ENCODE measurements at regions not wholly inside any gene's neighbourhood (a gene's known extent, or its start where the extent isn't known, plus 50 kb on each side); places are given as distances from the start of the nearest gene placed in this dataset.

DNA sequence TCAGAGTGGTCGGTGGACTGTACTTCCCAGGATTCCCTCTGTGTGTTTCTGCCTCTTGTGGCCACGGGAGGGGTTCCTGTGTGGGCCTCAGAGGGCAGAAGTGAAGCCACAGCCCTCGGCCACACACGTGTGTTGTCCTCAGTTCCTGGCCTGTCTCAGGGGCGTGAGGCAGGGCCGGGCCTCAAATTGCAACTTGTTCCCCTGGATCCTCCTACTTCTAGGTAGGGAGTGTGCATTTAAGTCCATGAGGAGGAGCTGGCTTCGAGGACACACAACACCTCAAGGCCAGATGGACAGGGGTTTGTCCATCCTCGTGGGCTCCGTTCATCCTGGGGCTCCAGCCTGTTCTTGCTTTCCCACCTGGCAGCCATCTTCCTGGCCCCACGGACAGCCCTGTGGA is 573.0 kb downstream of the TBC1D22A start (continued):
- TF ChIP-seq, protein P1, sequence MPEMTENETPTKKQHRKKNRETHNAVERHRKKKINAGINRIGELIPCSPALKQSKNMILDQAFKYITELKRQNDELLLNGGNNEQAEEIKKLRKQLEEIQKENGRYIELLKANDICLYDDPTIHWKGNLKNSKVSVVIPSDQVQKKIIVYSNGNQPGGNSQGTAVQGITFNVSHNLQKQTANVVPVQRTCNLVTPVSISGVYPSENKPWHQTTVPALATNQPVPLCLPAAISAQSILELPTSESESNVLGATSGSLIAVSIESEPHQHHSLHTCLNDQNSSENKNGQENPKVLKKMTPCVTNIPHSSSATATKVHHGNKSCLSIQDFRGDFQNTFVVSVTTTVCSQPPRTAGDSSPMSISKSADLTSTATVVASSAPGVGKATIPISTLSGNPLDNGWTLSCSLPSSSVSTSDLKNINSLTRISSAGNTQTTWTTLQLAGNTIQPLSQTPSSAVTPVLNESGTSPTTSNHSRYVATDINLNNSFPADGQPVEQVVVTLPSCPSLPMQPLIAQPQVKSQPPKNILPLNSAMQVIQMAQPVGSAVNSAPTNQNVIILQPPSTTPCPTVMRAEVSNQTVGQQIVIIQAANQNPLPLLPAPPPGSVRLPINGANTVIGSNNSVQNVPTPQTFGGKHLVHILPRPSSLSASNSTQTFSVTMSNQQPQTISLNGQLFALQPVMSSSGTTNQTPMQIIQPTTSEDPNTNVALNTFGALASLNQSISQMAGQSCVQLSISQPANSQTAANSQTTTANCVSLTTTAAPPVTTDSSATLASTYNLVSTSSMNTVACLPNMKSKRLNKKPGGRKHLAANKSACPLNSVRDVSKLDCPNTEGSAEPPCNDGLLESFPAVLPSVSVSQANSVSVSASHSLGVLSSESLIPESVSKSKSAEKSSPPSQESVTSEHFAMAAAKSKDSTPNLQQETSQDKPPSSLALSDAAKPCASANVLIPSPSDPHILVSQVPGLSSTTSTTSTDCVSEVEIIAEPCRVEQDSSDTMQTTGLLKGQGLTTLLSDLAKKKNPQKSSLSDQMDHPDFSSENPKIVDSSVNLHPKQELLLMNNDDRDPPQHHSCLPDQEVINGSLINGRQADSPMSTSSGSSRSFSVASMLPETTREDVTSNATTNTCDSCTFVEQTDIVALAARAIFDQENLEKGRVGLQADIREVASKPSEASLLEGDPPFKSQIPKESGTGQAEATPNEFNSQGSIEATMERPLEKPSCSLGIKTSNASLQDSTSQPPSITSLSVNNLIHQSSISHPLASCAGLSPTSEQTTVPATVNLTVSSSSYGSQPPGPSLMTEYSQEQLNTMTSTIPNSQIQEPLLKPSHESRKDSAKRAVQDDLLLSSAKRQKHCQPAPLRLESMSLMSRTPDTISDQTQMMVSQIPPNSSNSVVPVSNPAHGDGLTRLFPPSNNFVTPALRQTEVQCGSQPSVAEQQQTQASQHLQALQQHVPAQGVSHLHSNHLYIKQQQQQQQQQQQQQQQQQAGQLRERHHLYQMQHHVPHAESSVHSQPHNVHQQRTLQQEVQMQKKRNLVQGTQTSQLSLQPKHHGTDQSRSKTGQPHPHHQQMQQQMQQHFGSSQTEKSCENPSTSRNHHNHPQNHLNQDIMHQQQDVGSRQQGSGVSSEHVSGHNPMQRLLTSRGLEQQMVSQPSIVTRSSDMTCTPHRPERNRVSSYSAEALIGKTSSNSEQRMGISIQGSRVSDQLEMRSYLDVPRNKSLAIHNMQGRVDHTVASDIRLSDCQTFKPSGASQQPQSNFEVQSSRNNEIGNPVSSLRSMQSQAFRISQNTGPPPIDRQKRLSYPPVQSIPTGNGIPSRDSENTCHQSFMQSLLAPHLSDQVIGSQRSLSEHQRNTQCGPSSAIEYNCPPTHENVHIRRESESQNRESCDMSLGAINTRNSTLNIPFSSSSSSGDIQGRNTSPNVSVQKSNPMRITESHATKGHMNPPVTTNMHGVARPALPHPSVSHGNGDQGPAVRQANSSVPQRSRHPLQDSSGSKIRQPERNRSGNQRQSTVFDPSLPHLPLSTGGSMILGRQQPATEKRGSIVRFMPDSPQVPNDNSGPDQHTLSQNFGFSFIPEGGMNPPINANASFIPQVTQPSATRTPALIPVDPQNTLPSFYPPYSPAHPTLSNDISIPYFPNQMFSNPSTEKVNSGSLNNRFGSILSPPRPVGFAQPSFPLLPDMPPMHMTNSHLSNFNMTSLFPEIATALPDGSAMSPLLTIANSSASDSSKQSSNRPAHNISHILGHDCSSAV (CRISPR knock-in tag; IDR thresholded peaks at IDR 0.05; ENCODE audit: borderline replicate concordance): no peak
- TF ChIP-seq REL (CRISPR knock-in tag; conservative IDR thresholded peaks at IDR 0.05) (no peak), PHB2 (IDR thresholded peaks at IDR 0.05; ENCODE audit: partially characterized antibody) (no peak), FOXK2 (IDR thresholded peaks at IDR 0.05) (no peak), RAD51 (IDR thresholded peaks at IDR 0.05; ENCODE audit: borderline replicate concordance) (no peak), EED (CRISPR knock-in tag; IDR thresholded peaks at IDR 0.05) (no peak), MTF2 (CRISPR knock-in tag; IDR thresholded peaks at IDR 0.05; ENCODE audit: borderline replicate concordance) (no peak), ESRRA (CRISPR knock-in tag; IDR thresholded peaks at IDR 0.05; ENCODE audit: low read depth) (no peak), ZNF713 (CRISPR knock-in tag; IDR thresholded peaks at IDR 0.05) (no peak), ZNF160 (CRISPR knock-in tag; IDR thresholded peaks at IDR 0.05) (no peak), ZNF3 (CRISPR knock-in tag; IDR thresholded peaks at IDR 0.05) (no peak), PRMT3 (CRISPR knock-in tag; IDR thresholded peaks at IDR 0.05; ENCODE audit: borderline replicate concordance, low read depth) (no peak), ZNF720 (CRISPR knock-in tag; IDR thresholded peaks at IDR 0.05) (no peak), ZNF264 (CRISPR knock-in tag; IDR thresholded peaks at IDR 0.05) (no peak)
- TF ChIP-seq, protein P2, sequence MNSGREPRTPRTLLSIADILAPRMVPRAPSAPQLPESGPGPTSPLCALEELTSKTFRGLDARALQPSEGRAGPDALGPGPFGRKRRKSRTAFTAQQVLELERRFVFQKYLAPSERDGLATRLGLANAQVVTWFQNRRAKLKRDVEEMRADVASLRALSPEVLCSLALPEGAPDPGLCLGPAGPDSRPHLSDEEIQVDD (CRISPR knock-in tag; IDR thresholded peaks at IDR 0.05; ENCODE audit: borderline replicate concordance): no peak
- TF ChIP-seq, protein P3, sequence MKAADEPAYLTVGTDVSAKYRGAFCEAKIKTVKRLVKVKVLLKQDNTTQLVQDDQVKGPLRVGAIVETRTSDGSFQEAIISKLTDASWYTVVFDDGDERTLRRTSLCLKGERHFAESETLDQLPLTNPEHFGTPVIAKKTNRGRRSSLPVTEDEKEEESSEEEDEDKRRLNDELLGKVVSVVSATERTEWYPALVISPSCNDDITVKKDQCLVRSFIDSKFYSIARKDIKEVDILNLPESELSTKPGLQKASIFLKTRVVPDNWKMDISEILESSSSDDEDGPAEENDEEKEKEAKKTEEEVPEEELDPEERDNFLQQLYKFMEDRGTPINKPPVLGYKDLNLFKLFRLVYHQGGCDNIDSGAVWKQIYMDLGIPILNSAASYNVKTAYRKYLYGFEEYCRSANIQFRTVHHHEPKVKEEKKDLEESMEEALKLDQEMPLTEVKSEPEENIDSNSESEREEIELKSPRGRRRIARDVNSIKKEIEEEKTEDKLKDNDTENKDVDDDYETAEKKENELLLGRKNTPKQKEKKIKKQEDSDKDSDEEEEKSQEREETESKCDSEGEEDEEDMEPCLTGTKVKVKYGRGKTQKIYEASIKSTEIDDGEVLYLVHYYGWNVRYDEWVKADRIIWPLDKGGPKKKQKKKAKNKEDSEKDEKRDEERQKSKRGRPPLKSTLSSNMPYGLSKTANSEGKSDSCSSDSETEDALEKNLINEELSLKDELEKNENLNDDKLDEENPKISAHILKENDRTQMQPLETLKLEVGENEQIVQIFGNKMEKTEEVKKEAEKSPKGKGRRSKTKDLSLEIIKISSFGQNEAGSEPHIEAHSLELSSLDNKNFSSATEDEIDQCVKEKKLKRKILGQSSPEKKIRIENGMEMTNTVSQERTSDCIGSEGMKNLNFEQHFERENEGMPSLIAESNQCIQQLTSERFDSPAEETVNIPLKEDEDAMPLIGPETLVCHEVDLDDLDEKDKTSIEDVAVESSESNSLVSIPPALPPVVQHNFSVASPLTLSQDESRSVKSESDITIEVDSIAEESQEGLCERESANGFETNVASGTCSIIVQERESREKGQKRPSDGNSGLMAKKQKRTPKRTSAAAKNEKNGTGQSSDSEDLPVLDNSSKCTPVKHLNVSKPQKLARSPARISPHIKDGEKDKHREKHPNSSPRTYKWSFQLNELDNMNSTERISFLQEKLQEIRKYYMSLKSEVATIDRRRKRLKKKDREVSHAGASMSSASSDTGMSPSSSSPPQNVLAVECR (CRISPR knock-in tag; IDR thresholded peaks at IDR 0.05; ENCODE audit: borderline replicate concordance): no peak

Measured in HepG2 (cell line).